Neuronal stem cell (in vitro differentiated cells): ENCODE measurements at regions not wholly inside any gene's neighbourhood (a gene's known extent, or its start where the extent isn't known, plus 50 kb on each side); places are given as distances from the start of the nearest gene placed in this dataset.

Source experiments
- DNase-seq: peaks from one replicate; pipeline ENCODE4 v3.0.0-alpha.2; 2013; ENCODE audit warnings: low spot score
- H2AFZ ChIP-seq: one replicate; pipeline ENCODE4 v1.6.1; 2013; ENCODE audit warnings: mild to moderate bottlenecking, low read length, inconsistent platforms
- H2AK5ac ChIP-seq: 2 replicates; pipeline ENCODE4 v1.6.1; 2013; ENCODE audit warnings: low read depth, mild to moderate bottlenecking, inconsistent platforms, low read length, moderate library complexity, mixed read lengths
- H2BK120ac ChIP-seq: 2 replicates; pipeline ENCODE4 v1.6.1; 2013; ENCODE audit warnings: low read depth, mild to moderate bottlenecking, inconsistent platforms, low read length, moderate library complexity, mixed read lengths
- H2BK12ac ChIP-seq: one replicate; pipeline ENCODE4 v1.6.1; 2013; ENCODE audit warnings: low read length, inconsistent platforms
- H2BK15ac ChIP-seq: 2 replicates; pipeline ENCODE4 v1.6.1; 2013; ENCODE audit warnings: mild to moderate bottlenecking, low read length, inconsistent platforms, mixed read lengths
- H2BK5ac ChIP-seq: one replicate; pipeline ENCODE4 v1.6.1; 2013; ENCODE audit warnings: inconsistent platforms, mild to moderate bottlenecking, low read length, moderate library complexity
- H3K14ac ChIP-seq: one replicate; pipeline ENCODE4 v1.6.1; 2013; ENCODE audit warnings: low read length, inconsistent platforms
- H3K18ac ChIP-seq: 2 replicates; pipeline ENCODE4 v1.6.1; 2013; ENCODE audit warnings: low read length, inconsistent platforms
- H3K23ac ChIP-seq: 2 replicates; pipeline ENCODE4 v1.6.1; 2013; ENCODE audit warnings: low read depth, mild to moderate bottlenecking, mixed read lengths, low read length, inconsistent platforms; ENCODE audit not compliant: poor library complexity
- H3K27ac ChIP-seq: replicated peaks from 3 replicates; pipeline ENCODE4 v1.5.1; 2013; ENCODE audit warnings: low read length, inconsistent platforms
- H3K27me3 ChIP-seq, 3 experiments: 2 replicates each; pipeline ENCODE4 v1.6.1; 2013; ENCODE audit warnings: low read length in 3 of 3, mild to moderate bottlenecking in 2 of 3, inconsistent platforms in 1 of 3, low read depth in 1 of 3, mixed read lengths in 1 of 3, moderate library complexity in 1 of 3; ENCODE audit not compliant: control insufficient read depth in 3 of 3, insufficient read depth in 3 of 3
- H3K36me3 ChIP-seq, 2 donors: replicated peaks in 1 of 2; 2 replicates each; pipeline ENCODE4 v1.6.1; 2013; ENCODE audit warnings: low read length in 2 of 2; ENCODE audit not compliant: control insufficient read depth in 2 of 2, insufficient read depth in 2 of 2
- H3K4ac ChIP-seq: 2 replicates; pipeline ENCODE4 v1.6.1; 2013; ENCODE audit warnings: inconsistent platforms, mild to moderate bottlenecking, low read length, moderate library complexity
- H3K4me1 ChIP-seq, 2 donors: 1 replicate in 1 of 2; 2 replicates in 1 of 2; pipeline ENCODE4 v1.6.1; 2013; ENCODE audit warnings: low read length in 2 of 2, low read depth in 1 of 2; ENCODE audit not compliant: control insufficient read depth in 2 of 2, insufficient read depth in 1 of 2
- H3K4me2 ChIP-seq: one replicate; pipeline ENCODE4 v1.6.1; 2013; ENCODE audit warnings: mild to moderate bottlenecking, low read length, inconsistent platforms; ENCODE audit not compliant: insufficient read depth, poor library complexity, severe bottlenecking
- H3K4me3 ChIP-seq, 2 donors: 2 replicates each; pipeline ENCODE4 v1.5.1; 2013; ENCODE audit warnings: low read length in 2 of 2, mild to moderate bottlenecking in 2 of 2, inconsistent platforms in 1 of 2, moderate library complexity in 1 of 2
- H3K79me1 ChIP-seq: one replicate; pipeline ENCODE4 v1.6.1; 2013; ENCODE audit warnings: low read depth, mild to moderate bottlenecking, inconsistent platforms, low read length, moderate library complexity
- H3K9ac ChIP-seq: one replicate; pipeline ENCODE4 v1.6.1; 2013; ENCODE audit warnings: mild to moderate bottlenecking, low read depth, low read length, inconsistent platforms; ENCODE audit not compliant: poor library complexity
- H3K9me3 ChIP-seq, 2 donors: replicated peaks in 1 of 2; 2 replicates each; pipeline versions ENCODE3 to v1.6.1; 2013; ENCODE audit warnings: low read length in 2 of 2, mild to moderate bottlenecking in 2 of 2, inconsistent platforms in 1 of 2, low read depth in 1 of 2, mixed read lengths in 1 of 2, moderate library complexity in 1 of 2; ENCODE audit not compliant: control insufficient read depth in 2 of 2, insufficient read depth in 1 of 2
- H4K8ac ChIP-seq: one replicate; pipeline ENCODE4 v1.6.1; 2013; ENCODE audit warnings: low read depth, mild to moderate bottlenecking, inconsistent platforms, low read length, moderate library complexity
- H4K91ac ChIP-seq: one replicate; pipeline ENCODE4 v1.6.1; 2013; ENCODE audit warnings: low read length, low read depth, mild to moderate bottlenecking, inconsistent platforms; ENCODE audit not compliant: poor library complexity
- WGBS, 2 donors: extraction: QIAGEN DNeasy Blood & Tissue Kit; methylation state at CpG; one replicate each; pipeline ENCODE4 v1.1.7; 2013; ENCODE audit warnings: missing lambda C conversion rate in 2 of 2, mixed read lengths in 1 of 2; ENCODE audit not compliant: insufficient read length in 2 of 2, insufficient replicate concordance in 1 of 2; ENCODE audit errors: extremely low coverage in 2 of 2; 5-methylcytosine and 5-hydroxymethylcytosine counted together

DNA sequence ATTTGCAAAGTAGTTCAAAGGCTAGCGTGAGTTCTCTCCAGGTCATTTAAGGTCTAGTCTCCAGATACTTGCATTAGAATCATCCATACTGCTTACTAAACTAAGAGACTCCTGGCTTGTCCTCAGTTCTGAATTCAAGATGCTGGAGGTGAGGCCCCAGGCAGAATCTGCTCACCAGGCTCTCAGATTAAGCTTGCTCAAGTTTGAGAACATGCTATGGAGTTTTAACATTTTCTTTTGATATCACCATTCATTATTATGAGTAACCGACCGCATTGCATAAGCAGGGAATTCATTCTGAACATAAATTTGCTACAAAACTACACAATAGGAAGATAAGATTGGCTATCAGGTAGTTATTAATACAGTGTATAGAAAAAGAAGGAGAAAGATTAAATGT, 409.7 kb upstream of the FANCL start:
- no peak overlapping the region for H3K14ac ChIP-seq
- H3K4ac ChIP-seq = no peak overlapping the region
- no peak overlapping the region for H3K27ac ChIP-seq
- H3K9ac ChIP-seq = no peak overlapping the region
- H4K91ac ChIP-seq = no peak overlapping the region
- H3K27me3 ChIP-seq = no peaks in the 10 kb centered on the region
- H3K36me3 ChIP-seq = no peaks in the 10 kb centered on the region
- no peak overlapping the region for H2BK120ac ChIP-seq
- H3K9me3 ChIP-seq = no peaks in the 10 kb centered on the region
- no CpG with 5 or more reads among the region's 3 CpGs for WGBS, 2 donors
- H3K4me1 ChIP-seq = no peaks in the 10 kb centered on the region
- no peak overlapping the region for H3K4me3 ChIP-seq
- DNase-seq = no peak
- H3K79me1 ChIP-seq = no peaks in the 10 kb centered on the region
- no peak overlapping the region for H2BK15ac ChIP-seq
- H2BK12ac ChIP-seq = no peak overlapping the region
- no peak overlapping the region for H3K23ac ChIP-seq
- H2AK5ac ChIP-seq = no peak overlapping the region
- no peak overlapping the region for H2BK5ac ChIP-seq
- H3K4me2 ChIP-seq = no peak overlapping the region
- no peak overlapping the region for H2AFZ ChIP-seq
- no peak overlapping the region for H3K18ac ChIP-seq
- no peak overlapping the region for H4K8ac ChIP-seq

DNA sequence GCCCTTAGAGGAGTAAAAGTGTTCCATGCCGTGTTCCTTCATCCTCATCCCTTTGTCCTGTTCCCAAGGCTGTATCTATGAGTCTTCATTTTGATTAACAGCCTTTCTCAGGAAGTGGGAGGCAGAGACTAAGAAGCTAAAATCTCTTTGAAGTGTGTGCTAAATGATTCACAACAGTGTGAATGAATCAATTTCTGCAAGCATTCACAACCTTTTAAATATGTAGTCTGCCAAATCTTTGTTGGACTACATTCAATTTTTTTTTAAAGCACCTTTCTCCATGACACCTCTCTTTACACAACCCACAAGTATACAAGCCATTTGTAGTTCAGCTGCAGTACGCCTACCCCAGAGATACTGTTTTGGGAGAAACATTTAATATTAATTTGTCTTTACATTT, 408.6 kb upstream of the FANCL start:
- no peak overlapping the region for H2BK120ac ChIP-seq
- DNase-seq = no peak
- H3K18ac ChIP-seq = no peak overlapping the region
- no peak overlapping the region for H3K23ac ChIP-seq
- no peaks in the 10 kb centered on the region for H3K36me3 ChIP-seq
- WGBS, 2 donors = no CpG with 5 or more reads among the region's 2 CpGs
- H3K4me3 ChIP-seq = no peak overlapping the region
- H3K4ac ChIP-seq = no peak overlapping the region
- no peak overlapping the region for H2BK5ac ChIP-seq
- H3K9me3 ChIP-seq = no peaks in the 10 kb centered on the region
- H3K27ac ChIP-seq = no peak overlapping the region
- no peak overlapping the region for H2BK15ac ChIP-seq
- H3K4me2 ChIP-seq = no peak overlapping the region
- H2AK5ac ChIP-seq = no peak overlapping the region
- H3K14ac ChIP-seq = no peak overlapping the region
- no peak overlapping the region for H4K8ac ChIP-seq
- H3K27me3 ChIP-seq = no peaks in the 10 kb centered on the region
- H2AFZ ChIP-seq = no peak overlapping the region
- no peak overlapping the region for H4K91ac ChIP-seq
- no peak overlapping the region for H2BK12ac ChIP-seq
- no peak overlapping the region for H3K9ac ChIP-seq
- H3K4me1 ChIP-seq = no peaks in the 10 kb centered on the region
- H3K79me1 ChIP-seq = no peaks in the 10 kb centered on the region

DNA sequence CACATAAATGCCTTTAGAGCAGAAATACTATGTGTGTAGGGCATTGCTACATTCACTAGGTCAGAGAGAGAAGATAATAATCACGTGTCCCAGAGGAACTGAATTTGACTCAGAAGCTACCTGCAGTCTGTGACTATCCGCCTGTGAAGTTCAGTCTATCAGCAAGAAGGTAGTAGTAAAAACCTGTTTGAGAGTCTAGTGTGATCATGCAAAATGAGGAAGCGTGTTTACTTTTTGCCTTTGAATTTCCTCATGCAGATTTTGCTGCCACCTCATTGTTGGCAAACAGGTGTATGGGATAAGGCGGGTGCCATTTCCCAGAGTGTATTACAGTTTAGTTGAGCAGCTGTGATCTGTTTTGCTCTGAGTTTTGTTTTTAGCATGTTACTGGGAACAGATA, 403.9 kb upstream of the FANCL start:
- Histone ChIP-seq H3K4ac (no peak overlapping the region), H3K14ac (no peak overlapping the region), H3K27me3 (no peaks in the 10 kb centered on the region), H3K79me1 (no peaks in the 10 kb centered on the region), H4K8ac (no peak overlapping the region), H3K18ac (no peak overlapping the region), H3K4me1 (peaks cover 0 to 1% of the 10 kb centered on the region in 2 donors), H3K9ac (no peak overlapping the region), H3K4me3 (no peak overlapping the region), H3K4me2 (no peak overlapping the region), H2AK5ac (no peak overlapping the region), H2AFZ (no peak overlapping the region), H3K27ac (no peak overlapping the region), H2BK5ac (no peak overlapping the region), H3K23ac (no peak overlapping the region), H4K91ac (no peak overlapping the region), H2BK15ac (no peak overlapping the region), H3K9me3 (peaks cover 0 to under 1% of the 10 kb centered on the region in 2 donors), H2BK12ac (no peak overlapping the region), H2BK120ac (no peak overlapping the region), H3K36me3 (no peaks in the 10 kb centered on the region)
- no CpG with 5 or more reads among the region's 4 CpGs for WGBS, 2 donors
- DNase-seq = no peak

DNA sequence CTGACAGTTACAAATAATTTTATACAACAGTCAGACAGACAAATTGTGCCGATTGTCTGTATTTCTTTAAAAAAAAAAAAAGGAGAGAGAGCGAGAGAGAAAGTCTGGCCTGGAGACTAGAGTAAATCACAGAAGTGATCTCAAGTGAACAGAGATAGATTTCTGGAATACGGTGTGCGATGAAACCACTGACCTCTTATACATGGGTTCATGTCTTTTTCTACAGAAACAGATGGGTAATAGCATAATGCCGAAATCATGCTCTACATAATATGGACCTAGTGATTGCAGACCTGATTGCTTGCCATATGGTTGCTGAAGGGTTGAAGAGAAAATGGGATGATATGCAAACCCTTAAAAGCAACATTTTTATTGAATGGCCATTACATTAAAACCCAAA, 403.3 kb upstream of the FANCL start:
- no peaks in the 10 kb centered on the region for H3K27me3 ChIP-seq
- no peak overlapping the region for H3K23ac ChIP-seq
- no peak overlapping the region for H3K4me3 ChIP-seq
- no peak overlapping the region for H2BK120ac ChIP-seq
- no peak overlapping the region for H3K9ac ChIP-seq
- no peak overlapping the region for H4K8ac ChIP-seq
- H4K91ac ChIP-seq = no peak overlapping the region
- H3K4me1 ChIP-seq = peaks cover 0 to 2% of the 10 kb centered on the region in 2 donors
- H2BK5ac ChIP-seq = no peak overlapping the region
- H3K27ac ChIP-seq = no peak overlapping the region
- H3K4ac ChIP-seq = no peak overlapping the region
- H2BK15ac ChIP-seq = no peak overlapping the region
- H3K79me1 ChIP-seq = no peaks in the 10 kb centered on the region
- no peak overlapping the region for H2AK5ac ChIP-seq
- H3K18ac ChIP-seq = no peak overlapping the region
- DNase-seq = no peak
- no peak overlapping the region for H3K4me2 ChIP-seq
- no peaks in the 10 kb centered on the region for H3K36me3 ChIP-seq
- H3K14ac ChIP-seq = no peak overlapping the region
- H3K9me3 ChIP-seq = peaks cover 0 to 1% of the 10 kb centered on the region in 2 donors
- H2BK12ac ChIP-seq = no peak overlapping the region
- WGBS, 2 donors = no CpG with 5 or more reads among the region's 5 CpGs
- no peak overlapping the region for H2AFZ ChIP-seq
